ENCODE measurements at regions not wholly inside any gene's neighbourhood (a gene's known extent, or its start where the extent isn't known, plus 50 kb on each side); places are given as distances from the start of the nearest gene placed in this dataset.

DNA sequence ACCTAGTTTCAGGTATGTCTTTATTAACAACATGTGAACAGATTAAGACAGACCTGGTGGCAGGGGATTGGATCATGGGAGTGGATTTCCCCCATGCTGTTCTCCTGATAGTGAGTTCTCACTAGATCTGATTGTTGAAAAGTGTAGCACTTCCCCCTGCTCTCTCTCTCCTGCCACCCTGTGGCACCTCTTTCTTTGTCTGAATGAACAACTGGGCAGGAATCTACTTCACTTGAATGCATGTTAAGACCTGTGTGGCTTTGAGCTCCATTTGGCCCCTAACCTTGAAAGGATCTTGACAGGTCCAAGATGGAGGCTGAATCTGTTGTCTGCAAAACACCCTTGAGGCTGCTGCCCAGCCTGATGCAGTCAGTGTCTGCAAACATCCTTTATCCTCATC, 194.4 kb downstream of the RNF144A start (continued):
- TF ChIP-seq, protein P1, sequence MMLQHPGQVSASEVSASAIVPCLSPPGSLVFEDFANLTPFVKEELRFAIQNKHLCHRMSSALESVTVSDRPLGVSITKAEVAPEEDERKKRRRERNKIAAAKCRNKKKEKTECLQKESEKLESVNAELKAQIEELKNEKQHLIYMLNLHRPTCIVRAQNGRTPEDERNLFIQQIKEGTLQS (IDR thresholded peaks at IDR 0.05), result no peak
- TF ChIP-seq CEBPB (IDR thresholded peaks at IDR 0.05; ENCODE audit: low read depth) (no peak), ZNF274 (IDR thresholded peaks at IDR 0.05; ENCODE audit: low read depth, low read length) (no peak), YY1 (IDR thresholded peaks at IDR 0.05; ENCODE audit: extremely low read depth, insufficient replicate concordance, low read depth, low read length) (no peak), POLR2A (IDR thresholded peaks at IDR 0.05; ENCODE audit: borderline replicate concordance, extremely low read depth, insufficient read depth, insufficient read length) (no peak), EZH2 (IDR thresholded peaks at IDR 0.05) (no peak), SIN3A (IDR thresholded peaks at IDR 0.05; ENCODE audit: low read depth) (no peak), EGR1 (IDR thresholded peaks at IDR 0.05; ENCODE audit: low read depth) (no peak)
- TF ChIP-seq, protein P2, sequence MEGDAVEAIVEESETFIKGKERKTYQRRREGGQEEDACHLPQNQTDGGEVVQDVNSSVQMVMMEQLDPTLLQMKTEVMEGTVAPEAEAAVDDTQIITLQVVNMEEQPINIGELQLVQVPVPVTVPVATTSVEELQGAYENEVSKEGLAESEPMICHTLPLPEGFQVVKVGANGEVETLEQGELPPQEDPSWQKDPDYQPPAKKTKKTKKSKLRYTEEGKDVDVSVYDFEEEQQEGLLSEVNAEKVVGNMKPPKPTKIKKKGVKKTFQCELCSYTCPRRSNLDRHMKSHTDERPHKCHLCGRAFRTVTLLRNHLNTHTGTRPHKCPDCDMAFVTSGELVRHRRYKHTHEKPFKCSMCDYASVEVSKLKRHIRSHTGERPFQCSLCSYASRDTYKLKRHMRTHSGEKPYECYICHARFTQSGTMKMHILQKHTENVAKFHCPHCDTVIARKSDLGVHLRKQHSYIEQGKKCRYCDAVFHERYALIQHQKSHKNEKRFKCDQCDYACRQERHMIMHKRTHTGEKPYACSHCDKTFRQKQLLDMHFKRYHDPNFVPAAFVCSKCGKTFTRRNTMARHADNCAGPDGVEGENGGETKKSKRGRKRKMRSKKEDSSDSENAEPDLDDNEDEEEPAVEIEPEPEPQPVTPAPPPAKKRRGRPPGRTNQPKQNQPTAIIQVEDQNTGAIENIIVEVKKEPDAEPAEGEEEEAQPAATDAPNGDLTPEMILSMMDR (IDR thresholded peaks at IDR 0.05 in 2 of 3, conservative IDR thresholded peaks at IDR 0.05 in 1 of 3; ENCODE audit: borderline replicate concordance in 1 of 3, insufficient read depth in 1 of 3, low read depth in 2 of 3, low read length in 2 of 3), result peak in 2 of 3 experiments; percentile 5 to 19; a peak in 1 of 6 replicates

DNA sequence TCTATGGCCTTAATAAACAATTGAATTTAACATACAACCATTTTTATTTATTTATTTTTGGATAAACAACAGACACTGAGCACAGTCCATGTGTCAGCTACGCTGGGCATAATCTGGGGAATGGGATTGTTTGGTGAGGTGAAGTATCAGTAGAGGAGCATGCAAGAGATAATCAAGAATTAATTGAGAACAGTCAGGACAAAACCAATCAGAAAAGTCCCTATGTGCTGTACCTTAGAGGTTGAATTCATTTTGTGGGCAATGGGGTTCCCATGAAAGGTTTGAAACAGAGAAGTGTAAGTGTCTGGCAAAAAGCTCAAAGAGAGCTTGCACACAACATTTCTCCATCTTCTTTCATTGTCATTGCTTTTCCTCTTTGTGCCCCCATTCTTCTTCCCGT, 198.2 kb downstream of the RNF144A start:
- H3K27ac ChIP-seq (ENCODE audit: low read depth, low read length), result no peak overlapping the region
- no TSS peak for BruUV-seq (replicated peaks)
- DNase-seq (ENCODE audit: low read depth, low spot score) (no peak), ATAC-seq (no peak)
- CTCF ChIA-PET, result no interaction called here
- POLR2A ChIA-PET, result no interaction called here
- TF ChIP-seq EZH2phosphoT487 (IDR thresholded peaks at IDR 0.05; ENCODE audit: borderline replicate concordance), result no peak
- TF ChIP-seq EZH2 (IDR thresholded peaks at IDR 0.05), result no peak
- no peak for TF ChIP-seq CEBPB (IDR thresholded peaks at IDR 0.05; ENCODE audit: low read depth)
- TF ChIP-seq, protein P2 (IDR thresholded peaks at IDR 0.05 in 2 of 3, conservative IDR thresholded peaks at IDR 0.05 in 1 of 3; ENCODE audit: borderline replicate concordance in 1 of 3, insufficient read depth in 1 of 3, low read depth in 2 of 3, low read length in 2 of 3), result no peak
- no peak for TF ChIP-seq TCF7L2 (IDR thresholded peaks at IDR 0.05; ENCODE audit: borderline replicate concordance, extremely low read depth, insufficient read depth, insufficient read length)
- no peak for TF ChIP-seq RAD21 (IDR thresholded peaks at IDR 0.05; ENCODE audit: low read depth)
- TF ChIP-seq ZFX (IDR thresholded peaks at IDR 0.05), result no peak
- peaks cover 7% of the 10 kb centered on the region; the same call in 1 of the 2 replicates for H3K27me3 ChIP-seq (ENCODE audit: insufficient read depth, low read length)
- H3K9ac ChIP-seq (ENCODE audit: low read length), result no peak overlapping the region
- H3K4me1 ChIP-seq (ENCODE audit: control insufficient read depth in 1 of 2, insufficient read depth in 2 of 2, low read length in 2 of 2), result no peaks in the 10 kb centered on the region
- no peaks in the 10 kb centered on the region for H3K36me3 ChIP-seq (ENCODE audit: control insufficient read depth in 1 of 2, insufficient read depth in 2 of 2, low read length in 2 of 2)
- intact Hi-C loops (cut with micrococcal nuclease), result loop anchor here (5.0 kb wide), 1 partner anchor 1572 kb away; no protein-coding TSS in a partner anchor
- no peaks in the 10 kb centered on the region for H3K79me2 ChIP-seq (ENCODE audit: insufficient read depth, low read length)
- H3K4me3 ChIP-seq (replicated peaks in 1 of 2; ENCODE audit: low read depth in 1 of 2, low read length in 2 of 2), result no peak overlapping the region
- no peaks in the 10 kb centered on the region for H4K20me1 ChIP-seq (ENCODE audit: insufficient read depth)
- no peaks in the 10 kb centered on the region for H3K9me3 ChIP-seq (ENCODE audit: control insufficient read depth in 1 of 2, insufficient read depth in 1 of 2, low read depth in 1 of 2, low read length in 2 of 2)
- no peaks in the 10 kb centered on the region for H3K9me2 ChIP-seq (ENCODE audit: insufficient read depth)
- H3K4me2 ChIP-seq (ENCODE audit: low read length), result no peak overlapping the region
- H2AFZ ChIP-seq (ENCODE audit: low read depth, low read length, poor library complexity, severe bottlenecking), result no peak overlapping the region
- RAD21 ChIA-PET (ENCODE audit: low non-redundant PET in 1 of 2, low total read pairs in 2 of 2, uncharacterized antibody in 2 of 2, unreplicated experiment in 2 of 2), result no interaction called here
